ENCODE measurements at regions not wholly inside any gene's neighbourhood (a gene's known extent, or its start where the extent isn't known, plus 50 kb on each side); places are given as distances from the start of the nearest gene placed in this dataset.

DNA sequence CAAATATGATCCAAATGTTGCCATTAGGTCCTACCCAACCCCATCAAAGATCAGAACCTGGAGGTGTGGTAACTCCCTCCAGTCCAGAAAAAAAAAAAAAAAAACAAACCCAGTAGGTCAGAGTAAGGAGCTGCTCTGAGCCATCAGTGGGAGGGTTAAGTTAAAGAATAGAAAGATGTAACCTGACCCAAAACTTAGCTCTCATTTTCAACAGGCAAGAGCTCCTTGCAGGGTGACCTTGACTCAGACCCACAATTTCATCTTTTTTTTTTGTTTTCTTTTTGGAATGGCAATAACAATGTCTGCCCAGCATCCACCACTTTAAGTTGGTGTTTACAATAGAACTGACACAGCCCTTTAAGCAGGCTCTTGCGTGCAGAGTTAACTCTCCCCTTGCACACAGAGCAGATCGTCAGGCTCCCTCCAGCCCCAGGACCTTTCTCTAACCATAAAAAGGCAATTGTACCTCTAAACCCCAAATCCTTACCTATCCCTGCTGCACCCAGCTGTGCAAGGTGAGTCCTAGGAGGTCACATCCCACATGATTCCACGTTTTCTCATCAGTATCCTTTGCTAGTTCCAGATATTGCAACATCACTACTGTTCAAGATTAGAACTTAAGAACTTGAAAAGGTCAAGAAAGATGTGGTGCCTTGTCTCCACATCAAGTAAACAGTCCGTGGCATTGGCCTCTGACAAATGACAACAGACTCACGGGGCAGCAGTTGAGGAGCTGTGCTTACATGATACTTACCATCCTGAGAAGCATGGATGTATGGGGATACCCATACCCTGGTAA, 178.6 kb upstream of the EEA1 start:
- TF ChIP-seq CTCF (IDR thresholded peaks at IDR 0.05 in 8 of 11, conservative IDR thresholded peaks at IDR 0.05 in 3 of 11), result no peak
- TF ChIP-seq POLR2A (IDR thresholded peaks at IDR 0.05), result no peak
- TF ChIP-seq POLR2AphosphoS5 (IDR thresholded peaks at IDR 0.05), result no peak

Measured in spleen (tissue), 7 donors.